Lung microvascular endothelial cell (primary cell): ENCODE measurements at regions not wholly inside any gene's neighbourhood (a gene's known extent, or its start where the extent isn't known, plus 50 kb on each side); places are given as distances from the start of the nearest gene placed in this dataset.

Experiments
- DNase-seq, 2 donors: peaks; one replicate each; pipeline versions ENCODE4 v3.0.0 to v3.0.0-alpha.2; 2010; ENCODE audit warnings: low read depth in 2 of 2

DNA sequence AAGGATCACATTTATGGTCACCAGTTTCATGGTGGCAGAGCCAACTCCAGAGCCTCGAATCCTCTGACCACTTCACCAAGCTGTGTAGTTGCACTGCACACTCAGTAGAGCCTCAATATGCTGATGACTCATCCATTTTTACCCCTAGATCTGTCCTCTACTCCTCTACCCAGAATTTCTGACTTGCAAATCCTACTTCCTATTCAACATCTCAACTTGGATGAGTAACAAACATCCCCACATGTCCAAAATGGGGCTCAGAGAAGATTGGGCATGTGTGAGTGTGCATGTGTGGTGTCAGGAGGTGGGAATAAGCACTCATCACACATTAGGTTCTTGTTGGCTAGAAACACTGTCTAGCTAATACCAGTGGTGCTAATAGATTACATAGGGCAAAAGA lies 57.8 kb upstream of the IGFBP2 start:
- no peak for DNase-seq

DNA sequence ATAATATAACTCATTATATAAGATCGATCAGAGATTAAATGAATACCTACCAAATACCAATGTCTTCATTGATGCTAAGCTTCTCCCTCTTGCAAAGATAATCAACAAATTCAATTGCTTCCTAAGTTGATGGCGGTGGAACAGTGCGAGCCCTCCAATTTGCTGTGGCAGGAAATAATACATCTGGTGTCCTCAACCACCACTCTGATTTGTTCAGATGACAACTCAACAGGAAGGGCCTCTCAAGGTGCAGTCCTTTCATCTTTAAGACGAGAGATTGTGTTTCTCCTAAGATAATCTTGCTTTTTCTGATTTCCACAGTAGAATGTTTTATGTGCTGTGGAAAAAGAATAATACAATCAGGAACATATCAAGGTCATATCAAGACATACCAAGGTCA lies 56.6 kb upstream of the IGFBP2 start:
- no peak for DNase-seq

- peak; percentile 19 to 49 for DNase-seq
These were observed 54.9 kb upstream of the IGFBP2 start for GRCh38 chr2:216578325-216578724.

GRCh38 chr2:216583147-216583546 lies 50.1 kb upstream of the IGFBP2 start:
- DNase-seq = no peak
